ENCODE measurements at regions not wholly inside any gene's neighbourhood (a gene's known extent, or its start where the extent isn't known, plus 50 kb on each side); places are given as distances from the start of the nearest gene placed in this dataset.

DNA sequence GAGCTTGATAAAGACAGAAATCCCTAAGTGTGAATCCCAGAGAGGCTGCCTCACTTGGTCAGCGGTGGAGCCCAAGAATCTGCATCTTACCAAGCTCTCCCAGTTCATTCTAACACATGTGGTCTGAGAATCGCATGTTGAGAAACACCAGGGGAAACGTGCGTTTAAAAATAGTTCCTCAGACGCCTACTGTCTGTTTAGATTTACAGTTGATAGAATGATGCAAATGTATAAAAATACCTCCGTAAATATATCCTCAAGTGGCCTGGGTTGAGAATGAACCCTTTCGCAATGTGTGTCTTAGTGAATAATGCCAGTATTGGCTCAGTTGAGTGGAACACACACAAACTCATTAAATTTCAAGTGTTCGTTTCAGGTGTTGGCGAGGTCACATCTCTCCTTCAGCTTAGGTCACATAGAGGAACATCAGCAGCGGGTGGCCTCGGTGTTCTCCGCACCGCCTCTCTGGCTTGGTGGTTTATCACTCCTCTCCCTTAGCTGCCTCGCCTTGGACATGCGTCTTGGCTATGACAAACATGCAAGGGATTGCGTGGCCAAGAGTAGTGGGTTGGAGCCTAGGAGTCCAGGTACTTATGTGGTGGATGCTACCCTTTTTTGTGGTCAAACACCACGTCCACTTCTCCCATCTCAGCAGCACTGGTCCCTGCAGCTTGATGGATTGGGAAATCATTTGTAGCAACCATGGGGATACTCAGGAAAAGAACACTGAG, 117.6 kb upstream of the SPATA13 start:
- in situ Hi-C loops (cut with HindIII; ENCODE audit: low sequenced_read_pairs) = no loop called here

DNA sequence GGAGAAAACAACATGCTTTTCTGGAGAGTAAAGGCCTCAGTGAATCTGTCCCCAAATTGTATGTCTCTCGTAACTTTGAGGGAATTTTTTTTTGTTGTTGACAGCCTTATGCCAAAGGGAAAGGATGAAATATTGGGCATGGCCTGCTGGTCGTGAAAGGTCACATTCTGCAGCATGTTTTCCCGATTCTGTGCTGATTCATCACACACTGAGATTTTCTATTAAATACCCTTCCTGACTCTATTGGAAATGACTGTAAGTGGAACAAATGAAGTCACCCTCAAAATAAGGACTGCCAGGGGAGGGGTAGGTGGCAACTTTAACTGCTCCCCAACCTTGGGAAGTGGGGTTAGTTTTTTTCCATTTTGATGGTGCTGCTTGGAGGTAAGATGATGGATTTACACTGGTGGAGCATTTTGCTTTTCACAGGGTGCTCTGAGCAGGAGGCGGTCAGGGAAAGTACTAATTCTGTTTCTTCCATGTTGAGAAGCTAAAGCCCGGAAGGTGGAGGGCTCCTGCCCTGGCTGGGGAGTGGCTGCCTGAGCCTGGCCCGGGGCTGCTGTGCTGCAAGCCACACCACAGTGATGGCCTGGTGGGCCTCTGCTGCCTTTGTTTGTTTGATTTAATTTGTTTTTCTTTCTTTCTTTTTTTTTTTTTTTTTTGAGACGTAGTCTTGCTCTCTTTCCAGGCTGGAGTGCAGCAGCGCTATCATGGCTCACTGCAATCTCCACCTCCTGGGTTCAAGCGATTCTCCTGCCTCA, 116.8 kb upstream of the SPATA13 start:
- in situ Hi-C loops (cut with HindIII; ENCODE audit: low sequenced_read_pairs) = no loop called here

DNA sequence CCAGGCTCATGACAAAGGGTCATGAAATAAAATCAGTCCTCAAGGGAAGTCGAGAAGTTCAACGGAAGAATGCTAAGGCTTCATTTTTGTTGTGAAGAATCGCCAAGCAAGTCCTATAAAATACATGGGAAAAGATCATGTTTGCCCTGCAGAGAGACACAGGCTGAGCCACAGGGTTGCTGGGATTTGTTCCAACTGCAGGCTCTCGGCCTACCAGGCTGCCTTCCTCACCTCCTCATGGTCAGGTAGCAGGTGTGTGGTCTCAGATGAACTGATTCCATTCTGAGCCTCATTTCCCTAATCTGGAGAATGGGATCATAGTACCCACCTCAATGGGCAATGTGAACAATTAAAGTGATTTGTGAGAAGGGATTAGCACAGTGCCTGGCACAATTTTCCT, 114.9 kb upstream of the SPATA13 start:
- in situ Hi-C loops (cut with HindIII; ENCODE audit: low sequenced_read_pairs) = no loop called here

DNA sequence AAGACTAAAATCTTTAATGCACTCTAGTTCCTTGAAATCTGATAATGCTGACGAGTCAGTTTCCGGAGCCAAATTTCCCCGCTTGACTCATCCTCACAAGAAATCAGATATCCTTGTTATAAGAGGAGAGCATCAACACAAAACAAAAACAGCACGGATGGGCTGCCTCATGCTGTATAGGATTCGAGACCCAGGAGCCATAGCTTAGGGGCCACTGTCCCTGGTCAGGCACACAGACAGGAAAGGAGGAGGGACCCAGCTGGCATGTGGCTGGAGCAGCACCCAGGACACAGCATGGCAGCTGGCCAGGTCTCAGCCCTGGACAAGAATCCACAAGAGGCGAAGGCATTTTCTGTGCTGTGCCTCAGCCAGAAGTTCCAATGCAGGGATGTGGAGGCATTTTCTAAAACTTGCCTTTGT, 110.2 kb upstream of the SPATA13 start:
- in situ Hi-C loops (cut with HindIII; ENCODE audit: low sequenced_read_pairs) = no loop called here

DNA sequence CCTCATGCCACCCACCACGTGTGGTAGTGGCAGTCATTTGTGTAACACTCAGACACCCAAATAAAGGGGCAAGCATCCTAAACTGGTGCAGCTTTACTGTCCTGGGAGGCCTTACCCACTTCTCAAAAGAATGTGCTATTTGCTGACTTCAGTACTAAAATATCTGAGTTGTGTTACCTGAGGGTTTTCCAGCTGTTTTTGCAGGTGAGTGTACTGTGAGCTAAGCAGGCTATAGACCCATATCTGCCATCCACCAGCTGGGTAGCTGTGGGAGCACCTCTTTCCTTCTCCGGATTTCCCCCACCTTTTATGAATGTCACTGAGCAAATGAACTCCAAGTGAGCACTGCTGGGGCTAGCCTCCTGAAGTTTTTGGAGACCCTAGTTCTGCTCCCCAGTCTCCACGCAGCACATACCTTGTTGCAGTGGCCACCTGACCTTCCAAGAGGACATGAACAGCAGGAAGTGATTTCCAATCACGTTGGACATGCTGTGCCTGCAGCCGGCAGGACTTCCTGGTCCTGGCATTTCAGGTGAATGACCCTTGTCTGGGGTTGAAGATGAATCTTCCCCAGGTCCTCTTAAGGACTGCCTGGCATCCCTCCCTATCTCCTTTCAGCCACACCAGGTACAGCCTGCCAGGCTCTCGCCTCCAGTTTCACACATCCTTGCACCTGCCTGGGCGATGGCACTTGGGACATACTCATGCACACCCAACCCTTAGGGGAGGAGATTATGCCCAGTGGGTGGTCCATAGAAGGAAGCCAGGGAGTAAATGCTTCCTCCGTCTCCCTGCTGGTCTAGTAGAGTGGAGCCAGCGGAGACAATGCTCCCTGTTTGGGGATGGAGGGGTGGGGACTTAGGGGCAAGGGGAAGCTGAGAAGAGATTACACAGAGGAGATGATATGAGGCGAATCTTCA, 109.5 kb upstream of the SPATA13 start:
- in situ Hi-C loops (cut with HindIII; ENCODE audit: low sequenced_read_pairs) = no loop called here

- in situ Hi-C loops (cut with HindIII; ENCODE audit: low sequenced_read_pairs) = no loop called here
Observed at GRCh38 chr13:24052547-24053518, 107.7 kb upstream of the SPATA13 start.

GRCh38 chr13:24053519-24054251, 106.8 kb upstream of the SPATA13 start:
- in situ Hi-C loops (cut with HindIII; ENCODE audit: low sequenced_read_pairs) = no loop called here

DNA sequence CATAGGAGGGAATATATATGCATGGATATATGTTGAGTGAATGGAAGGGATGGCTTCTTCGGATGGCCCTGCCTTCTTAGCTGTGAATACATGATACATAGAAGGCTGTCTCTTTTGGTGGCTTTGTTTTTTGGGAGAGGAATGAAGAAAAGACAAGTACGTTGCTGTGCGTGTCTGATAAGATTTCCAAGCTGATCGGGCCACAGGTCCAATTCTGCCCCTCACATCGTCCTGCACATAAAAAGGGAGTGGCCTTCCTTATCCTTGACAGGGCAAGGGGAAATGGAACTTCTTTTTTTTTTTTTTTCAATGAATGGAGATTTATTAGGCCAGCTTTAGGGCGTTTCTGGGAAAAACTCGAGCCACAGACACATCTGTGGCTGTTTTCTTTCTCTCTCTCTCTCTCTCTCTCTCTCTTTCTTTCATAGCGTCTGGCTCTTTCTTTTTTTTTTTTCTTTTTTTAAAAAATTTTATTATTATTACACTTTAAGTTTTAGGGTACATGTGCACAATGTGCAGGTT, 103.8 kb upstream of the SPATA13 start:
- in situ Hi-C loops (cut with HindIII; ENCODE audit: low sequenced_read_pairs) = no loop called here

DNA sequence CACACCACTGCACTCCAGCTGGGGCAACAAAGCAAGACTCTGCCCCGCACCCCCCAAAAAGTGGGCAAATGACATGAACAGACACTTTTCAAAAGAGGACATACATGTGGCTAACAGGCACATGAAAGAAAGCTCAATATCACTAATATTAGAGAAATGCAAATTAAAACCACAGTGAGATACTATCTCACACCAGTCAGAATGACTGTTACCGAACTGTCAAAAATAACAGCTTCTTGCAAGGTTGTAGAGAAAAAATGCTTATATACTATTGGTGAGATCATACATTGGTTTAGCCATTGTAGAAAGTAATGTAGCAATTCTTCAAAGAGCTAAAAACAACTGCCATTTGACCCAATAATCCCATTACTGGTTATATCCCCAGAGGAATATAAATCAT, 99.5 kb upstream of the SPATA13 start:
- in situ Hi-C loops (cut with HindIII; ENCODE audit: low sequenced_read_pairs) = loop anchor here (5.0 kb wide), 1 partner anchor 81 kb away; no protein-coding TSS in a partner anchor

DNA sequence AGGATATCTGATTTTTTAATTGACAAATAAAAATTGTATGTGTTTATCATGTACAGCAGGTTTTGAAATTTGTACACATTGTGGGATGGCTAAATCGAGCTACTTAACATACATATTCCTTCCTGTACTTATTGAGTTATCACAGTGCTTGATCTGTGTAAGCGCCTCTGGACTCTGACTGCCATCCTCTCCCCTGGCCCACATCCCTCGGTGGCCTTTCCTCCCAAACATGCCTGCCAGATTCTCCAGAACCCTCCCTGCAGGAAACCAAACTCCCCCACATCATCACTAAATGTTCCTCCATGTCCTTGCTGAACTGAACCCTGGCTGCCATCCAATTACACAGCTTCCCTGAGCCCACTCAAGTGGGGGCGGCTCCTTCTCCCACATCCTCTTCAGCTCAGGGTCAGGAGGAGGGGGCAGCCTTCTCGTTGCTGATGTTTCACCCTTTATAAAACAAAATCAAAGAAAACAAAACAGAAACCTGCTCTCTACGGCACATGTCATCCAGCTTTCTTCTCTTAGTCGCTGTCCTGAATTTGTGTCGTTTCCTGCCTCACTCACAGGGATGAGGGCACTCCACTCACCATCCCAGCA, 97.1 kb upstream of the SPATA13 start:
- in situ Hi-C loops (cut with HindIII; ENCODE audit: low sequenced_read_pairs) = loop anchor here (5.0 kb wide), 1 partner anchor 79 kb away; no protein-coding TSS in a partner anchor

DNA sequence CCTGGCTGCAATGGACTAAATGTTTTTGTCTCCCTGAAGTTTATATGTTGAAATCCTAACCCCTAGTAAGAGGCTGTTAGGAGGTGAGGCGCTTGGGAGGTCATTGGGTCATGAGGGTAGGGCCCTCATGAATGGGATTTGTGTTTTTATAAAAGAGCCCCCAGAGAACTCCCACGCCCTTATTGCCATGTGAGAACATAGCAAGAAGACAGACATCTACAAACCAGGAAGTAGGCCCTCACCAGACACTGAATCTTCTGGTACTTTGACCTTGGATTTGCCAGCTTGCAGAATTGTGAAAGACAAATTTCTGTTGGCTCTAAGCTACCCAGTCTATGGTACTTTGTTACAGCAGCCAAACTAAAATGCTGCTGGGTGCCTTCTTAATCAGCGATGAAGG, 96.1 kb upstream of the SPATA13 start:
- in situ Hi-C loops (cut with HindIII; ENCODE audit: low sequenced_read_pairs) = loop anchor here (5.0 kb wide), 1 partner anchor 78 kb away; no protein-coding TSS in a partner anchor

GRCh38 chr13:24065176-24065575, 95.3 kb upstream of the SPATA13 start:
- in situ Hi-C loops (cut with HindIII; ENCODE audit: low sequenced_read_pairs) = no loop called here

GRCh38 chr13:24066405-24067295, 93.9 kb upstream of the SPATA13 start:
- in situ Hi-C loops (cut with HindIII; ENCODE audit: low sequenced_read_pairs) = no loop called here

DNA sequence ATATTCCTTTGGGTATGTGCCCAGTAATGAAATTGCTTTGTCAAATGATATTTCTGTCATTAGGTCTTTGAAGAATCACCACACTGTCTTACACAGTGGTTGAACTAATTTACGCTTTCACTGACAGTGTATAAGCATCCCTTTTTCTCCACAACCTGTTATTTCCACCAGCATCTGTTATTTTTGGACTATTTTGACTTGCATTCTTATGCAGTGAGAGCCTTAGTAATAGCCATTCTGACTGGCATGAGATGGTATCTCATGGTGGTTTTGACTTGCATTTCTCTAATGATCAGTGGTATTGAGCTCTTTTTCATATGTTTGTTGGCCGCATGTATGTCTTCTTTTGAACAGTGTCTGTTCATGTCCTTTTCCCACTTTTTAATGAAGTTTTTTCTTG, 92.0 kb upstream of the SPATA13 start:
- in situ Hi-C loops (cut with HindIII; ENCODE audit: low sequenced_read_pairs) = no loop called here

DNA sequence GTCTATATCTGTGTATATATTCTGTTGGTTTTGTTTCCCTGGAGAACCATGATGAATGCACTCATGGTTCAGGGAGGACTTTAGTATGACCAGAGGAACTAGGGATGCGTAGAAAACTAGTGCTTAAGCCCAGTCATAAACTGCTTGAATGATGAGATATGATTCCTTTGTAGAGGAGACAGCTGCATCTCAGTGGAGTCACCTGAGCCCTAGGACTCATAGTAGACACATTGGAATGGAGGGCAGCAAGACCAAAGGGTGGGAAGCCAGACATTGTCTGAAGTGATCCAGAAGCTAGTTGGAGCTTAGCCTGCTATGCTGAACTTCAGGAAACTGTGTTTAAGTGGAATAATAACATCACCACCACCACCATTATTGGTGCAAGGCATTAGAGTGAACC, 89.5 kb upstream of the SPATA13 start:
- in situ Hi-C loops (cut with HindIII; ENCODE audit: low sequenced_read_pairs) = no loop called here

DNA sequence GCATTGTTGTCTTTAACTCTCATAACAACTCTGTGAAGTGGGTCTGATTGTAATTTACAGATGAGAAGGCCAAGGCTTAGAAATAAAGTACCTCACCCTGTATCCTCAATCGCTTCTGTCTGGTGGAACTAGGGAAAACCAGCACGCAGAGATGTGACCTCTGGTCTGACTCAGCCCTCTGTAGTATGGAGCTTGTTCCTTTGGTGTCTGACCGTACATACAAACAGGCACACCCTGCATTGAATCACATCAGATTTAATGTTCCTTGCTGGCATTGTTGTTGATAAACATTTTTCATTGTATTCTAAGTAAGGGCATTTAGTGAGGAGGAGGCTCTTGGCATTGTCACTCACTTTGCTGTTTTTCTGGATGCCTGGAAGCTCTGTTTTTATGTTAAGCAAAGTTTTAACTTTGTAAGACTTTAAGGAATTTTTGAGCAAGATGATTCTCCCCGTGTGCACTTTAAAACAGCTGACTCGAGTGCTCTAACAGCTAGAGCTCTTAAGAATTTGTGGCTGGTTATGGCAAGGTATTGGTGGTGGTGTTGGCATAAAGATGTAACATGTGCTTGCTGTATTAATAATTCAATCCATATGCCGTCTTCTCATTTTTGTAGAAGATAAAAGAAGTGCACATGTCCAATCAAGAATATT, 89.0 kb upstream of the SPATA13 start:
- in situ Hi-C loops (cut with HindIII; ENCODE audit: low sequenced_read_pairs) = no loop called here

DNA sequence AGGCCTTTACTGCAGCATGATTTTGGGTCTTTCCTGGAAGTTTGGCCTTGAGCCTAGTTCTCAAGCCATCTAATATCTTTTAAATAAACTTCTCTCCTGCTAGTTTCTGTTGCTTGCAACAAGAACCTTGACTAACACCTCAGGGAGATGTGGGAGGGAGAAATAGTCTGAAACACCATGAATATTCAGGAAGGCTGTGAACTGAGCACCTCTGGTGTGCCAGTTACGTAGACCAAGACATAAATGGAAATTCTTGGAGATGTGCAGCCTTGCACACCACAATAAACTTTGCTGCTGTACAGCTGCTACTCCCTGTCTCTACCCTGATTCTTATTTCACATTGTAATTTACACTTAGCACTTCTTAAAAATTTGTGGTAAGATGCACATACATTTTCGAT, 86.9 kb upstream of the SPATA13 start:
- in situ Hi-C loops (cut with HindIII; ENCODE audit: low sequenced_read_pairs) = no loop called here

Data from endothelial cell of hepatic sinusoid (primary cell).